ENCODE measurements at regions not wholly inside any gene's neighbourhood (a gene's known extent, or its start where the extent isn't known, plus 50 kb on each side); places are given as distances from the start of the nearest gene placed in this dataset.
"Not testable (repeated sequence)": the region's sequence is repeated elsewhere in the genome, so short reads cannot be mapped to it uniquely, and the experiment has no call there.

GRCh38 chr5:66377747-66378146 is 218.4 kb upstream of the MAST4 start:
- TF ChIP-seq CTCF (IDR thresholded peaks at IDR 0.05; ENCODE audit: low read depth, low read length) = no peak
- no peak for DNase-seq (ENCODE audit: extremely low read depth, low read depth)

DNA sequence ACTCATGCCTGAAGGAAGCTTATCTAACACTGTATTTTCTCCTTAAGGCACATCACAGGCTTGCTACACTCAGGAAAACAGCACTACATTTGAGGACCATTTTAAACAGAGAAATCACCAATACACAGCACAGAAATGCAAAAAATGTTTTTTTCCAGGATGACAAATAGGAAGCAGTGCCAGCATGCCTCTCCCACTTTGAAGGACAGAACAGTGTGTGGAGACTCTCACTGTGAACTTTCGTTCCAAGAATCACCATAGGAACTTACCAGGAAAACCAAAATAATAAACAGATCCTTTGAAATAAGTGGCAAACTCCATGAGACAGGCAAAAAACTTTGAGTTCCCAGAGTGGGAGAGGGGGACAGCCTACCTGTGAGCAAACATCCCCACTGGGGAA is 217.8 kb upstream of the MAST4 start:
- TF ChIP-seq CTCF (IDR thresholded peaks at IDR 0.05; ENCODE audit: low read depth, low read length) = no peak
- DNase-seq (ENCODE audit: extremely low read depth, low read depth) = no peak

DNA sequence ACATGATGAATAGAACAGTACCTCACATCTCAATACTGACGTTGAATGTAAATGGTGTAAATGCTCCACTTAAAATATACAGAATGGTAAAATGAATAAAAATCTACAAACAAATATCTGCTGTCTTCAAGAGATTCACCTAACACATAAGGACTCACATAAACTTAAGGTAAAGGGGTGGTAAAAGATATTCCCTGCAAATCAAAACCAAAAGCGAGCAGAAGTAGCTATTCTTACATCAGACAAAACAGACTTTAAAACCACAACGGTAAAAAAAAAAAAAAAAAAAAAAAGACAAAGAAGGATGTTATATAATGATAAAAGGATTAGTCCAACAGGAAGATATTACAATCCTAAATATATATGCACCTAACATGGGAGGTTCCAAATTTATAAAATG is 214.0 kb upstream of the MAST4 start:
- TF ChIP-seq CTCF (IDR thresholded peaks at IDR 0.05; ENCODE audit: low read depth, low read length) = no peak
- no peak for DNase-seq (ENCODE audit: extremely low read depth, low read depth)

DNA sequence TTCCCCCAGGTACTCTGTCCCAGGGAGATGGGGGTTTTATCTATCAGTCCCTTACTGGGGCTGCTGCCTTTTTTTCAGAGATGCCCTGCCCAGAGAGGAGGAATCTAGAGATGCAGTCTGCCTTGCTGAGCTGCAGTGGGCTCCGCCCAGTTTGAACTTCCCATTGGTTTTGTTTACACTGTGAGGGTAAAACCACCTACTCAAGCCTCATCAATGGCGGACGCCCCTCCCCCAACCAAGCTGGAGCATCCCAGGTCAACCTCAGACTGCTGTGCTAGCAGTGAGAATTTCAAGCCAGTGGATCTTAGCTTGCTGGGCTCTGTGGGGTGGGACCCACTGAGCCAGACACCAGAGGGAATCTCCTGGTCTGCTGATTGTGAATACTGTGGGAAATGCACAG is 191.0 kb upstream of the MAST4 start:
- not testable (repeated sequence) for DNase-seq (ENCODE audit: extremely low read depth, low read depth)

GRCh38 chr5:66406761-66407336 is 189.3 kb upstream of the MAST4 start:
- TF ChIP-seq CTCF (IDR thresholded peaks at IDR 0.05; ENCODE audit: low read depth, low read length) = no peak
- DNase-seq (ENCODE audit: extremely low read depth, low read depth) = no peak

GRCh38 chr5:66407765-66408164 is 188.4 kb upstream of the MAST4 start:
- TF ChIP-seq CTCF (IDR thresholded peaks at IDR 0.05; ENCODE audit: low read depth, low read length) = no peak

DNA sequence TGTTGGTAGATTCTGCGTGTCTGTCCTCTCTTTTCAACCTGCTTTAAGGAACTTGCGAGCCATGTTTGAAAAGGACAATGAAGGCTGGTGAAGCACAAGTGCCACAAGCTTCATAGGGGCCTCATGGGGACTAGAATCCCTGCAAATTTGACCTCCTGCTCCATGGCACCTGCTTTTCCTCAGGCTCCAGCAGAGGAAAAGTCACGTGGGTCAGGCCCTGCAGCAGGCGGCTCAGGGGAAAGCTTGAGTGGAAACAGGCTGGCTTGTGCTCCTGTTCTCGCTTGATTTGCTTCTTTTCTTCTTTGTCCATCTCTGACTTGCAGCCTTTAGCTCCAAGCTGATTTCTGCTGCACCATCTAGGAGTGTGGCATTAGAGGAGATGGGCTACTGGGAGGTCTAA is 187.6 kb upstream of the MAST4 start:
- DNase-seq (ENCODE audit: extremely low read depth, low read depth) = no peak
- no peak for TF ChIP-seq CTCF (IDR thresholded peaks at IDR 0.05; ENCODE audit: low read depth, low read length)

More at GRCh38 chr5:66407765-66408164, 188.4 kb upstream of the MAST4 start:
- no peak for DNase-seq (ENCODE audit: extremely low read depth, low read depth)

DNA sequence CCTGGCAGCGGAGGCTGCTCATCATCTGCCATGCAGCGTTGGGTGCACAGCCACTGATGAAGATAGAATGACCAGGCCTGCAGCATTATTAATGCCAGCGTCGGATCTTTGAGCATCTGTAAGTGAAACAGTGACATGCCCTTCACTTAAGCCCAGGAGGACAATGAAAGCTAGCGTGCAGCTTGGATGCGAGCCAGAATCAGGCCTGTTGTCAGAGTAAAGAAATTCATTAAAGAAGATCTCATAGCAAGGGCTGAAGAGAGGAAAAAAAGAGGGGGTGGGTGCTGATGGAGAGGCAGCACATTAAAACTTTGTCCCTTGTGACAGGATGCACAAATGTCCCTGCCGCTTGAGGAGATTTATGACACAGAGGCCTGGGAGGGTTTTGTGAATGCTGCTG is 186.1 kb upstream of the MAST4 start:
- no peak for TF ChIP-seq CTCF (IDR thresholded peaks at IDR 0.05; ENCODE audit: low read depth, low read length)
- no peak for DNase-seq (ENCODE audit: extremely low read depth, low read depth)

All from AG09319 (cell line).